ENCODE measurements at regions not wholly inside any gene's neighbourhood (a gene's known extent, or its start where the extent isn't known, plus 50 kb on each side); places are given as distances from the start of the nearest gene placed in this dataset.

- TF ChIP-seq CTCF (IDR thresholded peaks at IDR 0.05; ENCODE audit: low read length) (no peak), EZH2 (optimal IDR thresholded peaks at IDR 0.05; ENCODE audit: low read depth, low read length) (no peak)
Measured at GRCh38 chr1:104830534-104830933, 1080.8 kb downstream of the AMY1C start.

Data from MM.1S (cell line).